Keratinocyte (primary cell): ENCODE measurements at regions not wholly inside any gene's neighbourhood (a gene's known extent, or its start where the extent isn't known, plus 50 kb on each side); places are given as distances from the start of the nearest gene placed in this dataset.

ENCODE experiments used
- DNase-seq: peaks from one replicate; pipeline ENCODE4 v3.0.0-alpha.2; 2011; ENCODE audit warnings: low read depth, missing footprints, low spot score
- FAIRE-seq: peaks from 2 replicates; lab custom pipeline; 2011; peaks lifted over from hg19 to GRCh38; lab: Jason Lieb, UNC
- H2AFZ ChIP-seq: 2 replicates; pipeline ENCODE4 v1.6.0; 2012; ENCODE audit warnings: low read length, control low read depth, inconsistent platforms; ENCODE audit not compliant: control insufficient read depth
- H3K27ac ChIP-seq: 2 replicates; pipeline ENCODE4 v1.5.1; 2011; ENCODE audit warnings: low read length; ENCODE audit not compliant: control insufficient read depth, insufficient read depth
- H3K27me3 ChIP-seq: 3 replicates; pipeline ENCODE4 v1.6.0; 2011; ENCODE audit warnings: low read length; ENCODE audit not compliant: control insufficient read depth, insufficient read depth; ENCODE audit errors: extremely low read depth
- H3K36me3 ChIP-seq, 2 experiments: 2 replicates in 1 of 2; 3 replicates in 1 of 2; pipeline ENCODE4 v1.5.1; 2011; ENCODE audit warnings: low read length in 2 of 2, mild to moderate bottlenecking in 1 of 2; ENCODE audit not compliant: control insufficient read depth in 2 of 2, insufficient read depth in 2 of 2; ENCODE audit errors: extremely low read depth in 1 of 2
- H3K4me1 ChIP-seq: 3 replicates; pipeline ENCODE4 v1.5.1; 2011; ENCODE audit warnings: low read length; ENCODE audit not compliant: control insufficient read depth, insufficient read depth; ENCODE audit errors: extremely low read depth
- H3K4me2 ChIP-seq: 3 replicates; pipeline ENCODE4 v1.6.0; 2011; ENCODE audit warnings: low read depth, low read length; ENCODE audit not compliant: control insufficient read depth, insufficient read depth; ENCODE audit errors: extremely low read depth
- H3K4me3 ChIP-seq, 3 experiments: fragments of 200-600 bp in 1 of 3; sonication (generic) in 1 of 3; 2 replicates in 2 of 3; 3 replicates in 1 of 3; pipeline ENCODE4 v1.5.1; 2011 to 2016; ENCODE audit warnings: low read length in 3 of 3, mild to moderate bottlenecking in 3 of 3, control low read depth in 2 of 3, inconsistent platforms in 1 of 3, low read depth in 1 of 3, mixed read lengths in 1 of 3, mixed run types in 1 of 3, moderate library complexity in 1 of 3; ENCODE audit not compliant: control insufficient read depth in 2 of 3, insufficient read depth in 2 of 3; ENCODE audit errors: extremely low read depth in 1 of 3
- H3K79me2 ChIP-seq: 2 replicates; pipeline ENCODE4 v1.6.0; 2012; ENCODE audit warnings: low read length; ENCODE audit not compliant: control insufficient read depth, insufficient read depth
- H3K9ac ChIP-seq: 3 replicates; pipeline ENCODE4 v1.6.0; 2011; ENCODE audit warnings: low read length; ENCODE audit not compliant: control insufficient read depth, insufficient read depth; ENCODE audit errors: extremely low read depth
- H3K9me1 ChIP-seq: 3 replicates; pipeline ENCODE4 v1.6.0; 2011; ENCODE audit warnings: low read length; ENCODE audit not compliant: control insufficient read depth, insufficient read depth; ENCODE audit errors: extremely low read depth
- H3K9me3 ChIP-seq: 2 replicates; pipeline ENCODE4 v1.5.1; 2012; ENCODE audit warnings: low read depth, low read length; ENCODE audit not compliant: control insufficient read depth
- H4K20me1 ChIP-seq: 3 replicates; pipeline ENCODE4 v1.6.0; 2011; ENCODE audit warnings: low read length; ENCODE audit not compliant: control insufficient read depth, insufficient read depth; ENCODE audit errors: extremely low read depth
- EZH2 ChIP-seq: IDR thresholded peaks from one replicate; pipeline ENCODE4 v1.6.1; 2012; ENCODE audit warnings: inconsistent platforms, mild to moderate bottlenecking, low read length, moderate library complexity
- dilution Hi-C: fragments of 300-500 bp; cut with MboI; formaldehyde crosslinking; loops from one replicate; pipeline ENCODE4 v1.7.0; 2020; ENCODE audit warnings: low sequenced_read_pairs; ENCODE audit not compliant: extremely low pct_ligation_motif_present
- TF ChIP-seq, protein P1 (sequence below), 3 experiments: IDR thresholded peaks in 1 of 3; conservative IDR thresholded peaks in 1 of 3; optimal IDR thresholded peaks in 1 of 3; 2 replicates in 2 of 3; 3 replicates in 1 of 3; pipeline versions ENCODE3 to v1.5.1; 2011; ENCODE audit warnings: low read length in 3 of 3, mild to moderate bottlenecking in 3 of 3, moderate library complexity in 2 of 3, control low read depth in 1 of 3, inconsistent platforms in 1 of 3; ENCODE audit not compliant: insufficient read depth in 2 of 3; ENCODE audit errors: extremely low read depth in 1 of 3

DNA sequence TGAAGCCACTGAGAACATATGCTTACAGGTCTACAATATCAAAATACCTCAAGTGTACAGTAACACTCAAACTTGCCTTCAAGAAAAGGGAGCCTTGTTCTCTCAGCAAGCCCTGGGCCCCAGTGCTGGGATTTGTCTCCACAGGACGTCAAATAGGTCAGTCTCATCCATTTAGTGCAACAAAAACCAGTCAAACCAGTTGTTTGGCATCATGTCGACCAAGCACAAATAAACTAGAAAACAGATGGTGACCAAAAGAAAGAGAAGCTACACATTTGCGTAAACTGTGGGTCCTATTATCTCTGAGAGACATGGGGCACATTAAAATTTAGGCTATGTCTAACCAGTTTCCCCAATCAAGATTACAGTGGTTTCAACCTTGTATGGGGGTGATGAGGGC, 182.6 kb upstream of the PKDCC start:
- dilution Hi-C loops = loop anchor here (25.0 kb wide), 1 partner anchor 222 kb away; no protein-coding TSS in a partner anchor
- Histone ChIP-seq H2AFZ (no peak overlapping the region), H3K27me3 (no peaks in the 10 kb centered on the region), H3K4me2 (no peak overlapping the region), H3K4me1 (peaks cover 2% of the 10 kb centered on the region), H4K20me1 (no peaks in the 10 kb centered on the region), H3K9ac (no peak overlapping the region), H3K9me3 (no peaks in the 10 kb centered on the region), H3K27ac (no peak overlapping the region), H3K9me1 (no peaks in the 10 kb centered on the region), H3K36me3 (no peaks in the 10 kb centered on the region), H3K79me2 (no peaks in the 10 kb centered on the region), H3K4me3 (no peak overlapping the region)
- no peak for FAIRE-seq
- DNase-seq = no peak
- TF ChIP-seq, protein P1, sequence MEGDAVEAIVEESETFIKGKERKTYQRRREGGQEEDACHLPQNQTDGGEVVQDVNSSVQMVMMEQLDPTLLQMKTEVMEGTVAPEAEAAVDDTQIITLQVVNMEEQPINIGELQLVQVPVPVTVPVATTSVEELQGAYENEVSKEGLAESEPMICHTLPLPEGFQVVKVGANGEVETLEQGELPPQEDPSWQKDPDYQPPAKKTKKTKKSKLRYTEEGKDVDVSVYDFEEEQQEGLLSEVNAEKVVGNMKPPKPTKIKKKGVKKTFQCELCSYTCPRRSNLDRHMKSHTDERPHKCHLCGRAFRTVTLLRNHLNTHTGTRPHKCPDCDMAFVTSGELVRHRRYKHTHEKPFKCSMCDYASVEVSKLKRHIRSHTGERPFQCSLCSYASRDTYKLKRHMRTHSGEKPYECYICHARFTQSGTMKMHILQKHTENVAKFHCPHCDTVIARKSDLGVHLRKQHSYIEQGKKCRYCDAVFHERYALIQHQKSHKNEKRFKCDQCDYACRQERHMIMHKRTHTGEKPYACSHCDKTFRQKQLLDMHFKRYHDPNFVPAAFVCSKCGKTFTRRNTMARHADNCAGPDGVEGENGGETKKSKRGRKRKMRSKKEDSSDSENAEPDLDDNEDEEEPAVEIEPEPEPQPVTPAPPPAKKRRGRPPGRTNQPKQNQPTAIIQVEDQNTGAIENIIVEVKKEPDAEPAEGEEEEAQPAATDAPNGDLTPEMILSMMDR (optimal IDR thresholded peaks at IDR 0.05 in 1 of 3, IDR thresholded peaks at IDR 0.05 in 1 of 3, conservative IDR thresholded peaks at IDR 0.05 in 1 of 3; ENCODE audit: extremely low read depth in 1 of 3, insufficient read depth in 2 of 3, low read length in 3 of 3) = no peak
- no peak for TF ChIP-seq EZH2

- TF ChIP-seq, protein P1 (optimal IDR thresholded peaks at IDR 0.05 in 1 of 3, IDR thresholded peaks at IDR 0.05 in 1 of 3, conservative IDR thresholded peaks at IDR 0.05 in 1 of 3; ENCODE audit: extremely low read depth in 1 of 3, insufficient read depth in 2 of 3, low read length in 3 of 3) = no peak
- TF ChIP-seq EZH2 = no peak
- no peaks in the 10 kb centered on the region for H3K9me1 ChIP-seq
- H3K27ac ChIP-seq = no peak overlapping the region
- H3K4me2 ChIP-seq = no peak overlapping the region
- no peaks in the 10 kb centered on the region for H3K9me3 ChIP-seq
- no peaks in the 10 kb centered on the region for H4K20me1 ChIP-seq
- no peaks in the 10 kb centered on the region for H3K79me2 ChIP-seq
- no peak for DNase-seq
- no peak overlapping the region for H2AFZ ChIP-seq
- dilution Hi-C loops = loop anchor here (25.0 kb wide), 1 partner anchor 220 kb away; no protein-coding TSS in a partner anchor
- no peak for FAIRE-seq
- no peak overlapping the region for H3K9ac ChIP-seq
- H3K36me3 ChIP-seq = no peaks in the 10 kb centered on the region
- H3K27me3 ChIP-seq = no peaks in the 10 kb centered on the region
- no peak overlapping the region for H3K4me3 ChIP-seq
- no peaks in the 10 kb centered on the region for H3K4me1 ChIP-seq
These were observed 180.3 kb upstream of the PKDCC start for GRCh38 chr2:41867553-41867952.
